ENCODE measurements at regions not wholly inside any gene's neighbourhood (a gene's known extent, or its start where the extent isn't known, plus 50 kb on each side); places are given as distances from the start of the nearest gene placed in this dataset.

- Histone ChIP-seq H3K27ac (ENCODE audit: extremely low read depth, low read depth, low read length) (peak overlapping the region; percentile 56; the same call in 1 of the 3 replicates), H3K4me1 (replicated peaks in 1 of 2; ENCODE audit: control insufficient read depth in 2 of 2, insufficient read depth in 2 of 2, low read length in 2 of 2) (peaks cover 18 to 23% of the 10 kb centered on the region in 2 experiments), H3K9me3 (replicated peaks; ENCODE audit: control insufficient read depth, insufficient read depth, low read depth, low read length) (no peaks in the 10 kb centered on the region), H2AFZ (ENCODE audit: low read depth, low read length) (peak overlapping the region; percentile 60), H3K9ac (ENCODE audit: insufficient read depth in 1 of 2, low read depth in 2 of 2, low read length in 2 of 2) (peak overlapping the region; percentile 19 to 28; a peak in 2 of 4 replicates), H4K20me1 (replicated peaks; ENCODE audit: control insufficient read depth, insufficient read depth, low read length) (no peaks in the 10 kb centered on the region), H3K9me1 (ENCODE audit: control insufficient read depth, insufficient read depth, low read length) (no peaks in the 10 kb centered on the region), H3K4me2 (ENCODE audit: insufficient read depth, low read length) (peak overlapping the region; percentile 60), H3K4me3 (no peak overlapping the region), H3K27me3 (ENCODE audit: control insufficient read depth in 2 of 2, insufficient read depth in 2 of 2, low read length in 2 of 2) (no peaks in the 10 kb centered on the region), H3K79me2 (ENCODE audit: control insufficient read depth, insufficient read depth, low read length) (no peaks in the 10 kb centered on the region), H3K36me3 (ENCODE audit: control insufficient read depth, insufficient read depth, low read length) (no peaks in the 10 kb centered on the region)
- ChIA-PET POLR2A (interaction anchor here (0.7 to 2.7 kb wide), 3 partner anchors 22 to 192 kb away, joined by 3 to 10 read pairs (median 3); no protein-coding TSS in a partner anchor), CTCF (ENCODE audit: low intra/inter-chr PET ratio) (no interaction called here)
- in situ Hi-C loops (cut with MboI) (no loop called here), intact Hi-C loops (cut with micrococcal nuclease) (no loop called here)
- no TSS peak for BruUV-seq (replicated peaks)
- FAIRE-seq (no peak), DNase-seq (ENCODE audit: extremely low read depth in 1 of 4, low spot score in 3 of 4) (no peak), ATAC-seq (peak; percentile 5; the same call in 2 of the 3 replicates)
- WGBS (ENCODE audit: insufficient coverage, low coverage, missing lambda C conversion rate), result 25% methylated on average over 2 of the region's 2 CpGs
- TF ChIP-seq ZBTB11 (CRISPR knock-in tag; IDR thresholded peaks at IDR 0.05) (0 out of 6 replicates have a peak, but pooled peaks of 1 of the 3 experiments have one; percentile 7), PHF20 (IDR thresholded peaks at IDR 0.05; ENCODE audit: partially characterized antibody) (no peak), NR0B1 (IDR thresholded peaks at IDR 0.05; ENCODE audit: partially characterized antibody) (no peak), ZNF583 (CRISPR knock-in tag; IDR thresholded peaks at IDR 0.05) (0 out of 2 replicates have a peak, but pooled peaks have one; percentile 16), NEUROD1 (IDR thresholded peaks at IDR 0.05; ENCODE audit: borderline replicate concordance, low read depth, low read length, partially characterized antibody) (no peak), ELF4 (CRISPR knock-in tag; IDR thresholded peaks at IDR 0.05) (0 out of 2 replicates have a peak, but pooled peaks have one; percentile 3), ZNF644 (tag; IDR thresholded peaks at IDR 0.05; ENCODE audit: low read depth) (0 out of 2 replicates have a peak, but pooled peaks have one; percentile 11), NR2C2 (CRISPR knock-in tag; IDR thresholded peaks at IDR 0.05) (no peak), NR2C2 (tag; IDR thresholded peaks at IDR 0.05) (peak; percentile 55; the same call in 1 of the 2 replicates)
- TF ChIP-seq, protein P1, sequence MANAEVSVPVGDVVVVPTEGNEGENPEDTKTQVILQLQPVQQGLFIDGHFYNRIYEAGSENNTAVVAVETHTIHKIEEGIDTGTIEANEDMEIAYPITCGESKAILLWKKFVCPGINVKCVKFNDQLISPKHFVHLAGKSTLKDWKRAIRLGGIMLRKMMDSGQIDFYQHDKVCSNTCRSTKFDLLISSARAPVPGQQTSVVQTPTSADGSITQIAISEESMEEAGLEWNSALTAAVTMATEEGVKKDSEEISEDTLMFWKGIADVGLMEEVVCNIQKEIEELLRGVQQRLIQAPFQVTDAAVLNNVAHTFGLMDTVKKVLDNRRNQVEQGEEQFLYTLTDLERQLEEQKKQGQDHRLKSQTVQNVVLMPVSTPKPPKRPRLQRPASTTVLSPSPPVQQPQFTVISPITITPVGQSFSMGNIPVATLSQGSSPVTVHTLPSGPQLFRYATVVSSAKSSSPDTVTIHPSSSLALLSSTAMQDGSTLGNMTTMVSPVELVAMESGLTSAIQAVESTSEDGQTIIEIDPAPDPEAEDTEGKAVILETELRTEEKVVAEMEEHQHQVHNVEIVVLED (CRISPR knock-in tag; IDR thresholded peaks at IDR 0.05), result no peak
Observed at GRCh38 chr1:182235604-182235951, 156.0 kb downstream of the GLUL start.

Data from K562 (cell line).